ENCODE measurements at regions not wholly inside any gene's neighbourhood (a gene's known extent, or its start where the extent isn't known, plus 50 kb on each side); places are given as distances from the start of the nearest gene placed in this dataset.
"Not testable (repeated sequence)": the region's sequence is repeated elsewhere in the genome, so short reads cannot be mapped to it uniquely, and the experiment has no call there.

DNA sequence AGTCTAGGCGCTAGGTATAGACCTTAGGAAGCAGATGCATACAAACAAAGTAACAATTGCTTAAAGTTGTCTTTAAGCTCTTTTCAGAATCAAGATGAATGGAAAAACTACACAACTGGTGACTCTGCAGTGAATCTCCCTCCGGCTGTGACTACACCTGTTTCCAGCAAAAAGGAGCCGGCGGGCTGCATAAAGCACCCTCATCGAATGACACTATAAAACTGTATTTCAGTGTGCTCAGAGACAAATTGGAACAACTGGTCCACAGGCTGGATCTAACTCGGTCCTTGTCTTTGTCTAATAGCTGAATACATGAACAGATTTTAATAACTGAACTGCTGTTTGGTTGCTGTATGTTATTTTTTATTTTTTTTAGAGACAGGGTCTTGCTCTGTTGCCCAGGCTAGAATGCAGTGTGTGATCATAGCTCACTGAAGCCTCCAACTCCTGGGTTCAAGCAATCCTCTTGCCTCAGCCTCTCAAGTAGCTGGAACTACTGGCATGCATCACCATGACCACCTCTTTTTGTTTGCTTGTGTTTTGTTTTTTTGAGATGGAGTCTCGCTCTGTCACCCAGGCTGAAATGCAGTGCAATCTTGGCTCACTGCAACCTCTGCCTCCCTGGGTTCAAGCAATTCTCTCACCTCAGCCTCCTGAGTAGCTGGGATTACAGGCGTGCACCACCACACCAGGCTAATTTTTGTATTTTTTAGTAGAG is 64.2 kb upstream of the SVIL start:
- no peak for FAIRE-seq
- no peak for DNase-seq (ENCODE audit: low spot score)

DNA sequence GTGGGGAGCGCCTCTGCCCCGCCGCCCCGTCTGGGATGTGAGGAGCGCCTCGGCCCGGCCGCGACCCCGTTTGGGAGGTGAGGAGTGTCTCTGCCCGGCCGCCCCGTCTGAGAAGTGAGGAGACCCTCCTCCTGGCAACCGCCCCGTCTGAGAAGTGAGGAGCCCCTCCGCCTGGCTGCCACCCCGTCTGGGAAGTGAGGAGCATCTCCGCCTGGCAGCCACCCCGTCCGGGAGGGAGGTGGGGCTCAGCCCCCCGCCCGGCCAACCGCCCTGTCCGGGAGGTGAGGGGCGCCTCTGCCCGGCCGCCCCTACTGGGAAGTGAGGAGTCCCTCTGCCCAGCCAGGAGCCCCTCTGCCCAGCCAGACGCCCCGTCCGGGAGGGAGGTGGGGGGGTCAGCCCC is 61.8 kb upstream of the SVIL start:
- FAIRE-seq = not testable (repeated sequence)

DNA sequence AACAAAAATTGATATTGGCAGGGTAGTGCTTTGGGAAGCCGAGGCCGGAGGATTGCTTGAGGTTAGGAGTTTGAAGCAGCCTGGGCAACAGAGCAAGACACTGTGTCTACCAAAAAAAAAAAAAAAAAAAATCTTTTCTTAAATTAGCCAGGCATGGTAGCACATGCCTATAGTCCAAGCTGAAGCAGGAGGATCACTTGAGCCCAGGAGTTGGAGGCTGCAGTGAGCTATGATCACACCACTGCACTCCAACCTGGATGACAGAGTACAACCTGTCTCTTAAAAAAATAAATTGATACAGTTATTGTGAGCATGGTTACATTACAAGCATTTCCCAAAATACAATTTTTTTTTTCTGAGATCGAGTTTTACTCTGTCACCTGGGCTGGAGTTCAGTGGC is 59.4 kb upstream of the SVIL start:
- DNase-seq (ENCODE audit: low spot score) = no peak
- FAIRE-seq = no peak

More for the DNA sequence above, 61.8 kb upstream of the SVIL start:
- DNase-seq (ENCODE audit: low spot score) = not testable (repeated sequence)

DNA sequence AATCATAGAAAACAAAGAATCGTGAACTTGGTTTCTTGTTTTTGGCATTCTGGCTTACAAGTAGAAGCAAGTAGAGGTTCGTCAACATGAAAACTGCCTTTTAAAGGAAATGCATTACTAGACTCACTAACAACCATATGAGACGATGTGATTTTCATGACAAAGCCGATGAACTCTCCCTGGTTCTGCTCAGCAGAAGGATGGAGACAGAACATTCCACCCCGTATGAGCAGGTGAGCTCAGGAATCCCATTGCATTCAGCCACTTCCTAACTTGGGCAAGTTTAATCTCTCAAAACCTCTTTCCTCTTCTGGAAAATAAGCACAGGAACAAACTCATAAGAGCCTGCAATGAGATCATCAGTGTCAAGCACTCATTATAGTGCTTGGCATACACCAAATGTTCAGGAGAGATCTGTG is 57.4 kb upstream of the SVIL start:
- DNase-seq (ENCODE audit: low spot score) (no peak), FAIRE-seq (no peak)

DNA sequence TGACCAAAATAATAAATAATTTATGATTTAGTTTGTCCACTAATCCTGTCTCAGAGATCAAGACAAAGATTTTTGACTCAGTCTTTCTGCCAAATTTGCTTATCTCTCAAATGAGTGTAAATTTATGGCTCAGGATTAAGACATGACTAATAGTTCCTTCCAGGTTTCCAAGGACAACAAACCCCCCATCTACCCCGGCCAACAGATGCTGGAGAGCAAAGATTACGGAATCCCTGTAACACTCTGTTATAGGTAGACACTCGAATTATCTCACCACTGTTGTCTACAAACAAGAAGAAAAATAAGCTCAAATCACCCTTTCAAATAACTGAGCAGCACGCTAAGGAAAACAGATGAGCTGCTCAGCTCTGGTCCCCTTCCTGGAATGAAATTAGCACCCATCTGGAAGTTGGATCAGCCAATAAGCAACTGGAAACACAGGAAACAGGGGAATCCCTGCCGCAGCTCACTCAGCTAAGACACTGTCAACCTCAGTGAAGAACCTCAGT is 56.8 kb upstream of the SVIL start:
- DNase-seq (ENCODE audit: low spot score) = peak; percentile 62
- no peak for FAIRE-seq

DNA sequence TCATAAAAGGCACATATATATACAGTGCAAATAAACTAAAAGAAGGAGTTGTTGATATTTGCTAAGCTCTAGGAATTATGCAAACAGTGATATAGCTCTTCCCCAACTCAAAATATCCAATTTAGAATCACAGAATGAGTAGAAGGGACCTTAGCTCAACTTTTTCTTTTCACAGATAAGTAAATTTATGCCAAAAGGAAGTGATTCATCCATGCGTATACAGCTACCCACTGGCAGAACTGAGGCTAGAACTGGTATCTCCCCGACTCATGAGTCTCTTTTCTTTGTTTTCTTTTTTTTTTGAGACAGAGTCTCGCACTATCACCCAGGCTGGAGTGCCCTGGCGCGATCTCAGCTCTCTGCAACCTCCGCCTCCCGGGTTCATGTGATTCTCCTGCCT is 54.2 kb upstream of the SVIL start:
- FAIRE-seq (no peak), DNase-seq (ENCODE audit: low spot score) (peak; percentile 48)

DNA sequence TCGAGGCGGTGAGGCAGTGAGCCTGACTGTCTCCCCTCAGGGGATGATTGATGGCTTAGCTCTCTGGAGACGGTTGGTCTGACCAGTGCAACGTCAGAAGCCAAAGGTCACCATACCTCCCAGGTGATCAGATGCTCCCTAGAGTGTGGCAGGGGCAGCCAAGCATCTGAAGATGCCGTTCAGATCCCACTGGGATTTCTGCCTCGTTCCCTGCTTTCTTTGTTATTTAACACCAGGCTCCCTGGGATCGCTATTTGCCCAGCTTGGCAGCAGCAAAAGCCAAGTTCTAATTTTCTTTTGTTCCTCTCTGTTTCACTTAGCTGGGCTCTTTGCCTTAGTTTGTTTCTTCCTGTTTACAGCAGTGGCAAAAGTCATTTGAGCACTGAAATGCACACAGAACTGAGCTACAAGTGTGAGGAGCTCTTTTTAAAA is 53.5 kb upstream of the SVIL start:
- FAIRE-seq (no peak), DNase-seq (ENCODE audit: low spot score) (no peak)

DNA sequence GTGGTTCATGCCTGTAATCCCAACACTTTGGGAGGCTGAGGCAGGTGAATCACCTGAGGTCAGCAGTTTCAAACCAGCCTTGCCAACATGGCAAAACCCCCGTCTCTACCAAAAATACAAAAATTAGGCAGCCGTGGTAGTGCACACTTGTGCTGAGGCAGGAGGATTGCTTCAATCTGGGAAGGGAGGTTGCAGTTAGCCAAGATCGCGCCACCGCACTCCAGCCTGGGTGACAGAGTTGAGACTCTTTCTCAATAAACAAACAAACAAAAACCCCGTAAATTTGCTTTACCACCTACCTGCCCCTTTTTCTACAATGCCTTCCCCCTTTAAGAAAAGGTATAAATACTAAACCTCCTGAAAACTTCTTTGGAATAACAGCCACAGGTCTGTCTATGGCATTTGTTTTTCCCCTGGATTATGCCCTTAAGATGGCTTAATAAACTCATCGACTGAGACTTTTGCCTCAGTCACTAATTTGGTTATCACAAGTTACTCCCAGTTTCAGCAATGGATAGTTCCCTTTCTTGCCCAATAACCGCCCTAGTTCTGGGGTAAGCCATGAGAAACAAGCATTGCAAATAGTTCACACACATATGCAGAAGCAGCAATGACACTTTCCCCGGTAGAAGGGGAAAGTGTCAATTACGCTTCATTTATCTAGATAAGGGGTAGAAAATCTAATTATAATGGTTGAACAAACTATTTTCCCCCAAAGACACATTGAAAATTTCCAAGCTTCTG is 52.8 kb upstream of the SVIL start:
- FAIRE-seq (peak; percentile 75), DNase-seq (ENCODE audit: low spot score) (no peak)

DNA sequence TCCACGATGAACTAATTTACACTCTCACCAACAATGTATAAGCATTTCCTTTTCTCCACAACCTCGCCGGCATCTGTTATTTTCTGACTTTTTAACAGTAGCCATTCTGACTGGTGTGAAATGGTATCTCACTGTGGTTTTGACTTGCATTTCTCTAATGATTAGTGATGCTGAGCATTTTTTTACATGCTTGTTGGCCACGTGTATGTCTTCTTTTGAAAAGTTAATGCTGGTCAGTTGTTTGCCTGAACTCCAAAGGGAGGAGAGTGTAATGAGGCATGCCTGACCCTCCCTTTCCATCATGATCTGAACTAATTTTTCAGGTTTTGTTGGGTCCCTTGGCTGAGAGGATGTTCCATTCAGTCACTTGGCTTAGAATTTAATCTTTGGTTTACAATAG is 50.7 kb upstream of the SVIL start:
- FAIRE-seq (no peak), DNase-seq (ENCODE audit: low spot score) (no peak)
